ENCODE measurements at regions not wholly inside any gene's neighbourhood (a gene's known extent, or its start where the extent isn't known, plus 50 kb on each side); places are given as distances from the start of the nearest gene placed in this dataset.

DNA sequence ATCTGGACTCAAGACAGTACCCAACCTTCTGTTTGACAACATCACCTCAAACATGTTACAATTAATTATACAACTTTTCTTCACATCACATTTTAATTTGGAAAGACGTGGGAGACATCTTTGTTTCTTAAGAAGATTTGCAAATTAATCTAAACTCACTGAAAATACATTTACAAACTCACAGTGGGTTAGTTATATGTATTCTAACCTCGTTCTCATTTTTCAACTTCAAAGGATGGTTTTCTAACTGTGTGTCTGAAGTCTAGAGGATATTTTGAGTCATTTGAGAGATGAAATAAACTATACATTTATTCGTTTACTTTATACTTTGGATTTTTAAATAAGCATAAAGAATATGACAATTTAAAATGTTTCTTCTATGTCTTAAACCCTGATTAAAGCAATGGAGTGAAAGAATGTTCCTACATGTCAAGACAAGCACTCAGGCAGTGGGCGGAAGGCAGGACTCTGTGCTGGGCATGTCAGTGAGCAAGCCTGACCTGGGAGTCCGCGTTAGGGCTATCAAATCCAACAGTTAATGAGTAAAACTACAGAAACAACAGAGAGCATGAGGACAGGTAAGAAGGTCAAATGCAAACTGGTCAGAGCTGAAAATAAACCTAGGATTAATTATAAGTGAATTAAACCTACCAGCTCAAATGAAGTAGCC is 76.5 kb upstream of the CTTNBP2NL start:
- Mint-ChIP-seq H3K36me3 (no peaks in the 10 kb centered on the region), H3K9me3 (no peaks in the 10 kb centered on the region), H3K4me1 (ENCODE audit: unreplicated experiment) (peaks cover 18% of the 10 kb centered on the region), H3K27ac (no peak overlapping the region), H3K4me3 (no peak overlapping the region), H3K27me3 (peaks cover 40% of the 10 kb centered on the region)
- TF ChIP-seq, protein P1, sequence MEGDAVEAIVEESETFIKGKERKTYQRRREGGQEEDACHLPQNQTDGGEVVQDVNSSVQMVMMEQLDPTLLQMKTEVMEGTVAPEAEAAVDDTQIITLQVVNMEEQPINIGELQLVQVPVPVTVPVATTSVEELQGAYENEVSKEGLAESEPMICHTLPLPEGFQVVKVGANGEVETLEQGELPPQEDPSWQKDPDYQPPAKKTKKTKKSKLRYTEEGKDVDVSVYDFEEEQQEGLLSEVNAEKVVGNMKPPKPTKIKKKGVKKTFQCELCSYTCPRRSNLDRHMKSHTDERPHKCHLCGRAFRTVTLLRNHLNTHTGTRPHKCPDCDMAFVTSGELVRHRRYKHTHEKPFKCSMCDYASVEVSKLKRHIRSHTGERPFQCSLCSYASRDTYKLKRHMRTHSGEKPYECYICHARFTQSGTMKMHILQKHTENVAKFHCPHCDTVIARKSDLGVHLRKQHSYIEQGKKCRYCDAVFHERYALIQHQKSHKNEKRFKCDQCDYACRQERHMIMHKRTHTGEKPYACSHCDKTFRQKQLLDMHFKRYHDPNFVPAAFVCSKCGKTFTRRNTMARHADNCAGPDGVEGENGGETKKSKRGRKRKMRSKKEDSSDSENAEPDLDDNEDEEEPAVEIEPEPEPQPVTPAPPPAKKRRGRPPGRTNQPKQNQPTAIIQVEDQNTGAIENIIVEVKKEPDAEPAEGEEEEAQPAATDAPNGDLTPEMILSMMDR (conservative IDR thresholded peaks at IDR 0.05): no peak
- DNase-seq (ENCODE audit: extremely low spot score, unreplicated experiment): no peak

DNA sequence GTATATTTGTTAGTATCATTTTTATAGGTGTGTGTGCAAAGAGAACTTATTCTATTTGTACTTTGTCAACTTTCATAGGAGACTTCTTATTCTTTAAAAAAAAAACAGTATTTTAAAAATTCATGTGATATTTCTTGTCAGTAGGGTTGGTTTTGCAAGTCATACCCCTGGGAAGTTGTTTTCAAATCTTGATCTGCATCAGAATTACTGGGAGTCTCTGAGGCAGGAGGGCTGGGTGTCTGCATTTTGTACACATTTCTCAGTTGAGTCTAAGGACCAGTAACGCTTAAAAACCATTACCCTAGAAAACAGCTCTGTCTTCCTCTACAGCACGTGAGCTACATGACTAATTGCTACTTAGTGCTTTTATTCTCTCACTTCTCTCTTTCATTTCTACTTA is 76.0 kb upstream of the CTTNBP2NL start:
- no peak for DNase-seq (ENCODE audit: extremely low spot score, unreplicated experiment)
- no peak overlapping the region for H3K4me3 Mint-ChIP-seq
- no peaks in the 10 kb centered on the region for H3K9me3 Mint-ChIP-seq
- H3K27me3 Mint-ChIP-seq: peaks cover 43% of the 10 kb centered on the region
- no peak overlapping the region for H3K27ac Mint-ChIP-seq
- peaks cover 18% of the 10 kb centered on the region for H3K4me1 Mint-ChIP-seq (ENCODE audit: unreplicated experiment)
- no peaks in the 10 kb centered on the region for H3K36me3 Mint-ChIP-seq
- TF ChIP-seq, protein P1 (conservative IDR thresholded peaks at IDR 0.05): no peak

DNA sequence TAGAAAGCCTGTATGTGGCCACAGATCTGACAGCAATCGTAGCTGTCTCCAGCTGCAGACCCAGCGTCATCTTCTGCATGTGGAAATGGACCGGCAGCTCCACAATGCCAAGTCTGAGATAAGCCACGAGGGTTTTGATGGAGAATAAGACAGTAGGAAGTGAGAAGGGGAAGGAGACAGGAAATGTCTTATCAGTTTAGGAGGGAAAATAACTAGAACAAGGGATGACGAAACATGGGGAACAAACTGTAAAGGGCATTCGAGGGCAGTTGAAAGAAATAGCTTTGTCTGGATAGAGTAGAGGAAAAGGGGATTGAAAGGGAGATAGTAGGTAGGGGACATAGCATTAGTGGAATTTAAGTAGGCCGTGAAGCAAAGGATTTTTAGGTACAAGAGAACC is 74.0 kb upstream of the CTTNBP2NL start:
- peaks cover 61% of the 10 kb centered on the region for H3K27me3 Mint-ChIP-seq

DNA sequence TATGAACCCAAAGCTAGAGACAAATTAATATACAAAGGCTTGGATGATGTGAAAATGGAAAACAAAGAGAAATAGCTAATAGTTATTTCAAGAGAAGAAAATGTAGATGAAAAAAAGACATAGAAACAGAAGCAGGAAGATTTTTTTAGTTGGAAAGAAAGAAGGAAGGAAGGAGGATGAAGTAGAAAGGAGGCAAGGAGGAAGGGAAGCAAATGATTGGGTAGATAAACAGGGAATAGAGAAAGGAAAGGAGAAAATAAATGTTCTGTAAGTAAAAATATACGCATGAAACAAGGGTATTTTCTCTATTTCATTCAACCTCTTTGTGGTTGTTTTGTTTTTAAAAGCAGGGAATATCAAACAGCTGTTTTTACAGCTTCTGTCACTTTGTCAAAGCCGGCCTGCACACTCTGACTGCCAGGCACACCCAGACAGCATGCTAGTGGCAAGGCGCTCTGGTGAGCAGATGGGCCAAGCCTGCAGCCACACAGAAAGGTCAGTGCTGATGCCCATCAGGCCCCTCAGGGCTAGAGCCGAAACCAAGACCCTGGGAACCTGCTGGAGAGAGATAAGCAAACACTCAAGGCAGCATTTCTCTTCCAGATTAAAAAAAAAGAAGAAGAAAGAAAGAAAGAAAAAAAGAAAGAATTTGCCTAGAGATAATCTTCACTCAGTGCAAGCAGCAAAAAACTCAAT is 72.9 kb upstream of the CTTNBP2NL start:
- H3K4me3 Mint-ChIP-seq: no peak overlapping the region
- H3K27me3 Mint-ChIP-seq: peaks cover 70% of the 10 kb centered on the region
- TF ChIP-seq, protein P1 (conservative IDR thresholded peaks at IDR 0.05): no peak
- no peaks in the 10 kb centered on the region for H3K9me3 Mint-ChIP-seq
- H3K27ac Mint-ChIP-seq: no peak overlapping the region
- peaks cover 3% of the 10 kb centered on the region for H3K4me1 Mint-ChIP-seq (ENCODE audit: unreplicated experiment)
- H3K36me3 Mint-ChIP-seq: no peaks in the 10 kb centered on the region
- no peak for DNase-seq (ENCODE audit: extremely low spot score, unreplicated experiment)

More for the DNA sequence above, 74.0 kb upstream of the CTTNBP2NL start:
- peaks cover 13% of the 10 kb centered on the region for H3K4me1 Mint-ChIP-seq (ENCODE audit: unreplicated experiment)
- no peak overlapping the region for H3K27ac Mint-ChIP-seq
- TF ChIP-seq, protein P1 (conservative IDR thresholded peaks at IDR 0.05): no peak
- H3K36me3 Mint-ChIP-seq: no peaks in the 10 kb centered on the region
- DNase-seq (ENCODE audit: extremely low spot score, unreplicated experiment): no peak
- no peaks in the 10 kb centered on the region for H3K9me3 Mint-ChIP-seq
- H3K4me3 Mint-ChIP-seq: no peak overlapping the region

DNA sequence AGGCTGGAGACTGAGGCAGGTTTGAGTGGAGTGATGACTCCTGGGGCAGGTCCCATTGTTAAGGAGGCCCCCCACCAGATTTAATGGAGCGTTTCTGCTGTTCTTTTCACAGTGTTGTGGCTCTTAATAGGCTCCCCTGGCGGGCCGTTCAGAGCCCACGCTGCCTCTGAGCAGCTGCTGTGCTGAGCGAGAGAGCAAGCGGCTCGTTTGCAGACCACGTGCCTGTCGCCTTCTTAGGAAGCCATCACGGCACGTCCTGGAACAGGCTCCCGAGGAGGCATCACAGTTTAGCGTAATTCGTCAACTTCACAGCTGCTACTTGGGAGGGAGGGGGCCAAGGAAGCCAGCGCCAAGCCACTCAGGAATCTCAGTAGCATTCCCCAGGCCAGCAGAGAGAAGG is 70.5 kb upstream of the CTTNBP2NL start:
- Mint-ChIP-seq H3K27me3 (peaks cover 72% of the 10 kb centered on the region), H3K4me3 (no peak overlapping the region), H3K4me1 (ENCODE audit: unreplicated experiment) (no peaks in the 10 kb centered on the region), H3K36me3 (no peaks in the 10 kb centered on the region), H3K9me3 (no peaks in the 10 kb centered on the region), H3K27ac (no peak overlapping the region)
- no peak for DNase-seq (ENCODE audit: extremely low spot score, unreplicated experiment)
- TF ChIP-seq, protein P1 (conservative IDR thresholded peaks at IDR 0.05): no peak

All from type B pancreatic cell (in vitro differentiated cells).